HEK293 (cell line): ENCODE measurements at regions not wholly inside any gene's neighbourhood (a gene's known extent, or its start where the extent isn't known, plus 50 kb on each side); places are given as distances from the start of the nearest gene placed in this dataset.

Experiments used
- CTCF ChIA-PET: fragments of 350-600 bp; formaldehyde crosslinking; extraction: SDS; loops from one replicate; lab custom pipeline; 2021; ENCODE audit warnings: antibody characterized with exemption; lab: Yijun Ruan, JAX
- POLR2A ChIA-PET: fragments of 300-600 bp; formaldehyde crosslinking; extraction: SDS; loops from one replicate; lab custom pipeline; 2020; ENCODE audit warnings: antibody characterized with exemption, inconsistent platforms; lab: Yijun Ruan, JAX
- H3K27ac ChIP-seq: fragments of 200-500 bp; sonication (Bioruptor generic); 2 replicates; pipeline ENCODE4 v1.5.1; 2014; ENCODE audit warnings: low read depth, low read length, control low read depth, inconsistent platforms; ENCODE audit errors: extremely low read depth
- H3K36me3 ChIP-seq, 2 experiments: fragments of 200-500 bp in 1 of 2; sonication (Bioruptor generic) in 1 of 2; 1 replicate in 1 of 2; 2 replicates in 1 of 2; pipeline ENCODE4 v1.5.1; 2014 to 2017; ENCODE audit warnings: inconsistent platforms in 2 of 2, low read length in 2 of 2; ENCODE audit not compliant: control insufficient read depth in 2 of 2, insufficient read depth in 1 of 2
- H3K4me1 ChIP-seq: fragments of 200-500 bp; sonication (Bioruptor generic); 2 replicates; pipeline ENCODE4 v1.5.1; 2014; ENCODE audit warnings: mild to moderate bottlenecking, low read length, inconsistent platforms; ENCODE audit not compliant: control insufficient read depth, insufficient read depth
- H3K4me3 ChIP-seq: 2 replicates; pipeline ENCODE4 v1.5.1; 2011; ENCODE audit warnings: low read depth, mild to moderate bottlenecking, control low read depth, low read length, moderate library complexity
- H3K9me3 ChIP-seq: fragments of 200-500 bp; sonication (Bioruptor generic); 2 replicates; pipeline ENCODE4 v1.5.1; 2014; ENCODE audit warnings: low read depth, low read length, inconsistent platforms; ENCODE audit not compliant: control insufficient read depth, insufficient read depth
- BCL11A ChIP-seq: fragments of 450-650 bp; formaldehyde crosslinking; IDR thresholded peaks from 2 replicates; pipeline ENCODE4 v1.5.1; 2016; ENCODE audit warnings: low read depth, missing biosample characterization, missing genetic modification characterization
- IKZF3 ChIP-seq: fragments of 450-650 bp; IDR thresholded peaks from 2 replicates; pipeline ENCODE4 v1.5.0; 2018; ENCODE audit warnings: missing biosample characterization, mild to moderate bottlenecking, missing genetic modification characterization, moderate library complexity
- PATZ1 ChIP-seq: fragments of 450-650 bp; formaldehyde crosslinking; IDR thresholded peaks from 2 replicates; pipeline ENCODE4 v1.5.1; 2016; ENCODE audit warnings: missing biosample characterization, missing genetic modification characterization
- SP3 ChIP-seq: fragments of 450-650 bp; formaldehyde crosslinking; IDR thresholded peaks from 2 replicates; pipeline ENCODE4 v1.5.1; 2016; ENCODE audit warnings: missing biosample characterization, missing genetic modification characterization
- TRIM28 ChIP-seq: IDR thresholded peaks from 2 replicates; pipeline ENCODE4 v1.6.1; 2011; ENCODE audit warnings: low read length, control low read depth, borderline replicate concordance
- ZBTB1 ChIP-seq: fragments of 450-650 bp; formaldehyde crosslinking; IDR thresholded peaks from 2 replicates; pipeline ENCODE4 v1.5.1; 2016; ENCODE audit warnings: missing biosample characterization, missing genetic modification characterization
- ZFHX2 ChIP-seq: fragments of 450-650 bp; formaldehyde crosslinking; conservative IDR thresholded peaks from 2 replicates; pipeline ENCODE4 v1.5.1; 2016; ENCODE audit warnings: missing biosample characterization, missing genetic modification characterization
- ZFP41 ChIP-seq: fragments of 450-650 bp; formaldehyde crosslinking; IDR thresholded peaks from 2 replicates; pipeline ENCODE4 v1.5.1; 2016; ENCODE audit warnings: missing biosample characterization, missing genetic modification characterization, borderline replicate concordance
- ZFP69B ChIP-seq: fragments of 450-650 bp; formaldehyde crosslinking; IDR thresholded peaks from 2 replicates; pipeline ENCODE4 v1.5.1; 2016; ENCODE audit warnings: missing biosample characterization, missing genetic modification characterization
- ZNF175 ChIP-seq: fragments of 450-650 bp; formaldehyde crosslinking; IDR thresholded peaks from 2 replicates; pipeline ENCODE4 v1.5.1; 2016; ENCODE audit warnings: missing biosample characterization, missing genetic modification characterization
- ZNF24 ChIP-seq: fragments of 450-650 bp; formaldehyde crosslinking; IDR thresholded peaks from 2 replicates; pipeline ENCODE4 v1.5.1; 2016; ENCODE audit warnings: missing biosample characterization, missing genetic modification characterization
- ZNF302 ChIP-seq: fragments of 450-650 bp; formaldehyde crosslinking; IDR thresholded peaks from 2 replicates; pipeline ENCODE4 v1.5.1; 2016; ENCODE audit warnings: missing biosample characterization, missing genetic modification characterization, low read depth
- ZNF311 ChIP-seq: fragments of 450-650 bp; formaldehyde crosslinking; IDR thresholded peaks from 2 replicates; pipeline ENCODE4 v1.5.1; 2017; ENCODE audit warnings: missing biosample characterization, missing genetic modification characterization, borderline replicate concordance
- ZNF341 ChIP-seq: fragments of 450-650 bp; formaldehyde crosslinking; IDR thresholded peaks from 2 replicates; pipeline ENCODE4; 2016; ENCODE audit warnings: low read depth, missing biosample characterization, missing genetic modification characterization
- ZNF423 ChIP-seq: fragments of 450-650 bp; formaldehyde crosslinking; IDR thresholded peaks from 2 replicates; pipeline ENCODE4 v1.5.1; 2016; ENCODE audit warnings: missing biosample characterization, missing genetic modification characterization
- ZNF513 ChIP-seq: fragments of 450-650 bp; IDR thresholded peaks from 2 replicates; pipeline ENCODE4 v1.5.1; 2018; ENCODE audit warnings: missing biosample characterization, missing genetic modification characterization
- ZNF530 ChIP-seq: fragments of 450-650 bp; formaldehyde crosslinking; IDR thresholded peaks from 2 replicates; pipeline ENCODE4 v1.5.1; 2016; ENCODE audit warnings: low read depth, missing biosample characterization, missing genetic modification characterization
- ZNF558 ChIP-seq: fragments of 450-650 bp; formaldehyde crosslinking; IDR thresholded peaks from 2 replicates; pipeline ENCODE4 v1.5.1; 2016; ENCODE audit warnings: missing biosample characterization, missing genetic modification characterization
- ZNF571 ChIP-seq: fragments of 450-650 bp; formaldehyde crosslinking; IDR thresholded peaks from 2 replicates; pipeline ENCODE4 v1.5.0; 2017; ENCODE audit warnings: missing biosample characterization, missing genetic modification characterization
- ZNF580 ChIP-seq: fragments of 450-650 bp; formaldehyde crosslinking; IDR thresholded peaks from 2 replicates; pipeline ENCODE4 v1.5.1; 2016; ENCODE audit warnings: missing biosample characterization, missing genetic modification characterization
- ZNF596 ChIP-seq: fragments of 450-650 bp; IDR thresholded peaks from 2 replicates; pipeline ENCODE4 v1.5.0; 2018; ENCODE audit warnings: missing biosample characterization, mild to moderate bottlenecking, missing genetic modification characterization, moderate library complexity
- ZNF624 ChIP-seq: fragments of 450-650 bp; formaldehyde crosslinking; IDR thresholded peaks from 2 replicates; pipeline ENCODE4 v1.5.1; 2017; ENCODE audit warnings: missing biosample characterization, missing genetic modification characterization
- ZNF701 ChIP-seq: fragments of 450-650 bp; formaldehyde crosslinking; IDR thresholded peaks from 2 replicates; pipeline ENCODE4 v1.5.1; 2016; ENCODE audit warnings: missing biosample characterization, missing genetic modification characterization
- ZNF704 ChIP-seq: fragments of 450-650 bp; formaldehyde crosslinking; IDR thresholded peaks from 2 replicates; pipeline ENCODE4 v1.5.1; 2016; ENCODE audit warnings: missing biosample characterization, missing genetic modification characterization
- ZSCAN16 ChIP-seq: fragments of 450-650 bp; formaldehyde crosslinking; IDR thresholded peaks from 2 replicates; pipeline ENCODE4 v1.5.1; 2016; ENCODE audit warnings: missing biosample characterization, missing genetic modification characterization

GRCh38 chr1:57908147-57908890, 484.5 kb upstream of the DAB1 start:
- H3K9me3 ChIP-seq: no peaks in the 10 kb centered on the region
- H3K27ac ChIP-seq: no peak overlapping the region
- POLR2A ChIA-PET: no interaction called here
- H3K4me1 ChIP-seq: no peaks in the 10 kb centered on the region
- CTCF ChIA-PET: interaction anchor here (0.7 to 1.1 kb wide), 2 partner anchors 12 to 393 kb away, joined by 3 to 7 read pairs; no protein-coding TSS in a partner anchor
- H3K4me3 ChIP-seq: no peak overlapping the region
- TF ChIP-seq TRIM28 (no peak), ZNF558 (tag by site-specific recombination) (no peak), ZBTB1 (tag by site-specific recombination) (no peak)
- no peaks in the 10 kb centered on the region for H3K36me3 ChIP-seq

GRCh38 chr1:57901208-57901919, 477.5 kb upstream of the DAB1 start:
- no peak overlapping the region for H3K4me3 ChIP-seq
- no peak overlapping the region for H3K27ac ChIP-seq
- no peaks in the 10 kb centered on the region for H3K4me1 ChIP-seq
- CTCF ChIA-PET: no interaction called here
- no peak for TF ChIP-seq BCL11A (tag by site-specific recombination)
- TF ChIP-seq ZNF513 (tag by site-specific recombination): no peak
- no peak for TF ChIP-seq SP3 (tag by site-specific recombination)
- TF ChIP-seq ZNF701 (tag by site-specific recombination): no peak
- no peak for TF ChIP-seq ZNF302 (tag by site-specific recombination)
- no peak for TF ChIP-seq ZNF175 (tag by site-specific recombination)
- TF ChIP-seq ZFP69B (tag by site-specific recombination): no peak
- no peak for TF ChIP-seq PATZ1
- no peak for TF ChIP-seq ZNF580 (tag by site-specific recombination)
- no peak for TF ChIP-seq ZNF24 (tag by site-specific recombination)
- no peak for TF ChIP-seq ZNF341 (tag by site-specific recombination)
- TF ChIP-seq ZNF571 (tag by site-specific recombination): no peak
- TF ChIP-seq, all 188 proteins: peak for 0
- no peaks in the 10 kb centered on the region for H3K9me3 ChIP-seq
- POLR2A ChIA-PET: no interaction called here
- no peaks in the 10 kb centered on the region for H3K36me3 ChIP-seq

- Histone ChIP-seq H3K4me1 (no peaks in the 10 kb centered on the region), H3K9me3 (no peaks in the 10 kb centered on the region), H3K36me3 (no peaks in the 10 kb centered on the region), H3K4me3 (no peak overlapping the region), H3K27ac (no peak overlapping the region)
- TF ChIP-seq ZFP41 (tag by site-specific recombination) (no peak), ZNF311 (tag by site-specific recombination) (no peak), IKZF3 (tag by site-specific recombination) (no peak), ZNF423 (no peak), ZNF596 (tag by site-specific recombination) (no peak), ZSCAN16 (tag by site-specific recombination) (no peak), ZNF624 (tag by site-specific recombination) (no peak), ZNF704 (tag by site-specific recombination) (no peak), ZFHX2 (no peak), ZNF530 (tag by site-specific recombination) (no peak)
- ChIA-PET CTCF (no interaction called here), POLR2A (no interaction called here)
Observed at GRCh38 chr1:57898531-57898930, 474.7 kb upstream of the DAB1 start.
